A673 (cell line): ENCODE measurements at regions not wholly inside any gene's neighbourhood (a gene's known extent, or its start where the extent isn't known, plus 50 kb on each side); places are given as distances from the start of the nearest gene placed in this dataset.

Source experiments
- BruUV-seq: library from RNA; stranded (reverse); fragments of 400-500 nt; replicated peaks from 2 replicates; lab custom pipeline; 2021; lab: Mats Ljungman, UMichigan
- CTCF ChIA-PET: fragments of 300-600 bp; sonication (Branson Sonifier 250); formaldehyde crosslinking; loops from one replicate; lab custom pipeline; 2022; ENCODE audit warnings: antibody characterized with exemption; lab: Charles Lee
- POLR2A ChIA-PET: fragments of 300-600 bp; sonication (Branson Sonifier 250); formaldehyde crosslinking; loops from one replicate; lab custom pipeline; 2022; ENCODE audit warnings: antibody characterized with exemption; ENCODE audit not compliant: low non-redundant PET; lab: Charles Lee
- DNase-seq: peaks from one replicate; pipeline ENCODE4 v3.0.0-alpha.2; 2015; ENCODE audit warnings: low spot score
- H3K27ac ChIP-seq: fragments of 200-600 bp; sonication (generic); 2 replicates; pipeline ENCODE4 v1.5.1; 2016; ENCODE audit warnings: mixed run types, low read depth, mild to moderate bottlenecking, mixed read lengths, antibody characterized with exemption, low read length; ENCODE audit not compliant: poor library complexity, severe bottlenecking
- H3K27me3 ChIP-seq: fragments of 200-600 bp; sonication (generic); replicated peaks from 2 replicates; pipeline ENCODE4 v1.6.1; 2017; ENCODE audit warnings: mixed run types, low read depth, mild to moderate bottlenecking, mixed read lengths, antibody characterized with exemption, low read length; ENCODE audit not compliant: insufficient read depth, poor library complexity
- H3K36me3 ChIP-seq: fragments of 200-600 bp; sonication (generic); 2 replicates; pipeline ENCODE4 v1.6.1; 2016; ENCODE audit warnings: mixed run types, mild to moderate bottlenecking, mixed read lengths, antibody characterized with exemption, low read length; ENCODE audit not compliant: insufficient read depth, poor library complexity, severe bottlenecking
- H3K4me1 ChIP-seq: fragments of 200-600 bp; sonication (generic); 2 replicates; pipeline ENCODE4 v1.6.1; 2017; ENCODE audit warnings: mixed run types, mild to moderate bottlenecking, mixed read lengths, antibody characterized with exemption, low read length; ENCODE audit not compliant: insufficient read depth, poor library complexity, severe bottlenecking
- H3K4me3 ChIP-seq: fragments of 200-600 bp; sonication (generic); 2 replicates; pipeline ENCODE4 v1.5.1; 2016; ENCODE audit warnings: low read depth, mixed run types, mild to moderate bottlenecking, mixed read lengths, low read length; ENCODE audit not compliant: poor library complexity, severe bottlenecking
- H3K9me3 ChIP-seq: fragments of 200-600 bp; sonication (generic); 2 replicates; pipeline ENCODE4 v1.6.1; 2016; ENCODE audit warnings: mixed run types, low read depth, mild to moderate bottlenecking, mixed read lengths, antibody characterized with exemption, low read length; ENCODE audit not compliant: poor library complexity, severe bottlenecking
- EZH2 ChIP-seq: fragments of 200-600 bp; sonication (generic); IDR thresholded peaks from 2 replicates; pipeline ENCODE4 v1.6.1; 2017; ENCODE audit warnings: borderline replicate concordance, low read depth, mild to moderate bottlenecking, mixed read lengths, antibody characterized with exemption, low read length; ENCODE audit not compliant: poor library complexity, severe bottlenecking
- intact Hi-C: fragments of 100-400 bp; cut with micrococcal nuclease; formaldehyde crosslinking; loops from one replicate; pipeline ENCODE4 v1.10.0; 2022; ENCODE audit not compliant: unreplicated experiment
- TF ChIP-seq, protein P1 (sequence below): fragments of 300-800, 200-600 bp; sonication (generic); conservative IDR thresholded peaks from 2 replicates; pipeline ENCODE4 v1.5.1; 2017; ENCODE audit warnings: low read depth, mild to moderate bottlenecking, antibody characterized with exemption, low read length, moderate library complexity, mixed read lengths

DNA sequence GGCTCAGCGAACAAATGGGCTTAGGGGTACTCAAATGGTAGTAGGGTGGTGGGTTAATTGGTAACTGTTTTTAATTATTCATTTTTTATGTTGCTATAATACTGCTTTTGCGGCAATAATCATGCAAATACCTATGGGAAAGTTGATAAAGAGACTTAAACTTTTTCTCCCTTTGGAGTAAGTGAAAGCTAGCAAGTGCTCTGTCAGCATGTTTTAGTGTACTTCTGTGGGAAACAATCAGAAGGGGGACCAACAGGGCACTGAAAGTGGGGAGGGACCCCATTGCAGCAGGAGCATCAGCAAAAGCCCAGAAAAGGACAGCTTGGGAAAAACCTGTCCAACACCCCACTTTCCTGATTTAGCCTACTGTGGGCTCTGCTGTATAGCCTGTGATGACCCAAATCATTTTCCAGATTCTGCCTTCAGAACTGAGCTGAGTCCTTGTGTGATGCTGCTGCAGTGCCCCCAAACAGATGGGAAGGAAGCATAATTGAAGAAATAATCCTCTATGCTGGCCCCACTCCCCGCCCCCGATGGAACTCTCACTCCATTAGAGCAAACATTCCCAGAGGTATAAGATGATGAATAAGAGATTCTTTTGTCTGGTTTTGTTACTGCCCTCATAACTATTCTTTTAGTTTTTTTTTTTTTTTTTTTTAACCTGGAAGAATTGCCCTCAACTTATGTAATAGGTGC, 322.8 kb downstream of the CD83 start:
- CTCF ChIA-PET: no interaction called here
- Histone ChIP-seq H3K36me3 (no peaks in the 10 kb centered on the region), H3K4me1 (peaks cover 22% of the 10 kb centered on the region), H3K9me3 (no peaks in the 10 kb centered on the region), H3K4me3 (no peak overlapping the region), H3K27ac (no peak overlapping the region), H3K27me3 (no peaks in the 10 kb centered on the region)
- BruUV-seq: no TSS peak
- TF ChIP-seq, protein P1, sequence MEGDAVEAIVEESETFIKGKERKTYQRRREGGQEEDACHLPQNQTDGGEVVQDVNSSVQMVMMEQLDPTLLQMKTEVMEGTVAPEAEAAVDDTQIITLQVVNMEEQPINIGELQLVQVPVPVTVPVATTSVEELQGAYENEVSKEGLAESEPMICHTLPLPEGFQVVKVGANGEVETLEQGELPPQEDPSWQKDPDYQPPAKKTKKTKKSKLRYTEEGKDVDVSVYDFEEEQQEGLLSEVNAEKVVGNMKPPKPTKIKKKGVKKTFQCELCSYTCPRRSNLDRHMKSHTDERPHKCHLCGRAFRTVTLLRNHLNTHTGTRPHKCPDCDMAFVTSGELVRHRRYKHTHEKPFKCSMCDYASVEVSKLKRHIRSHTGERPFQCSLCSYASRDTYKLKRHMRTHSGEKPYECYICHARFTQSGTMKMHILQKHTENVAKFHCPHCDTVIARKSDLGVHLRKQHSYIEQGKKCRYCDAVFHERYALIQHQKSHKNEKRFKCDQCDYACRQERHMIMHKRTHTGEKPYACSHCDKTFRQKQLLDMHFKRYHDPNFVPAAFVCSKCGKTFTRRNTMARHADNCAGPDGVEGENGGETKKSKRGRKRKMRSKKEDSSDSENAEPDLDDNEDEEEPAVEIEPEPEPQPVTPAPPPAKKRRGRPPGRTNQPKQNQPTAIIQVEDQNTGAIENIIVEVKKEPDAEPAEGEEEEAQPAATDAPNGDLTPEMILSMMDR: no peak
- no peak for TF ChIP-seq EZH2
- DNase-seq: no peak
- POLR2A ChIA-PET: no interaction called here
- intact Hi-C loops: no loop called here

DNA sequence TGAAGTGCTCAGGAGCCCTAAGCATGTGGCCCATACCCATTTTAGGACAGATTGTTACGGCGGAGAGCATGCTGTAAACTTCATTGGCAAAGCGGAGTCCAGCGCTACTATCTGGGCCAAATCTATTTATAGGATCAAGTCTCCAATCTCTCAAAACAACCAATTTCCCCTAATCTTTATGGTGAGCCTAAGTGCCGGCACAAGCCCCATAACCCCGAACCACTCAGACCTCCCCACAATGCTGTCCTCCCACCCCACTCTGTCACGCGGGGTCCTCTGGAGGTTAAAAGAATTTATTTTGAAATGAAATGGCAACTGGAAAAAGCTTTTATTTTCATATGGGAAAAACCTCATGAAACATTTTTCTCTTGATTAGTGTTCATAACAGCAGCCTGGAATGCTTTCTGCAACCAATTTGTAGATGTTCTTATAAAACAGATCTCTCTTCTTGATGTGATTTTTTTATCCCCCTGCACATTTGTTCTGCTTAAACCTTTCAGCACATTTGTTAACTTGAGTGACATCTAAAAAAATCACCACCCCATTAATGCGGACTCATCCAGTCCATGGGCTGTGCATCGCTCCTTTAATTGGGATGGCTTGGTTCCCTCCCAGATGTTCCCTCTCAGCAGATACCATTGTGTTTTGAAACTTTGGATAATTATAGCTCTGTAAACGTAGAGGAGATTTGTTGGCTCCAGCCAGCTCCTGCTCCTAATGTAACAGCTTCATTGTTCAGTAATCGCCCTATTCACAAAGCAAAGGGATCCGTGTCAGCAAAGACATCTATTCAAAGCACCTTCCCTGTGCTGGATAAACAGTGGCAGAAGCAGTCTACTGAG, 323.6 kb downstream of the CD83 start:
- peak; percentile 36 for DNase-seq
- intact Hi-C loops: no loop called here
- H3K4me1 ChIP-seq: peaks cover 22% of the 10 kb centered on the region
- H3K4me3 ChIP-seq: no peak overlapping the region
- TF ChIP-seq EZH2: no peak
- TF ChIP-seq, protein P1: no peak
- no peaks in the 10 kb centered on the region for H3K9me3 ChIP-seq
- no peaks in the 10 kb centered on the region for H3K36me3 ChIP-seq
- no peak overlapping the region for H3K27ac ChIP-seq
- ChIA-PET POLR2A (no interaction called here), CTCF (no interaction called here)
- BruUV-seq: no TSS peak
- H3K27me3 ChIP-seq: no peaks in the 10 kb centered on the region

DNA sequence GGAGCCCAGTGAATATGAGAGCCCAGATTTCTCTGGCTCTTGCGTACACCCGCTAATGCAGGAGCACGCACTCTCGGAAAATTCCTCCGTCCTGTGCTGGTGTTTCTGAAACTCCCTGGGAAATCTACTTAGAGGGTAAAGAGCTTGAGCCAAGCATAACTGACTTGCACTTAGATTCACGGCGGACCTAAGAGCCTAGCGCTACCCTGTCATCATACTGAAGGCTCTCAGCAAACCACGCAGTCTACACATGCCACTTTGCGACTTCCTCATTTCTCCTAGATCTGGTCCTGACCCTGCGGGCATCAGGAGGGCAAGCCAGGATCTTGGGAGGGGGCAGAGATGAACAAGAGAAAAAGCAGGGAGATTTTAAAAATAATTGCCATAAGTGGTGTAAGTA, 324.7 kb downstream of the CD83 start:
- BruUV-seq: no TSS peak
- no peak for TF ChIP-seq EZH2
- TF ChIP-seq, protein P1: no peak
- no peak for DNase-seq
- POLR2A ChIA-PET: no interaction called here
- no peak overlapping the region for H3K27ac ChIP-seq
- H3K4me3 ChIP-seq: no peak overlapping the region
- CTCF ChIA-PET: no interaction called here
- H3K4me1 ChIP-seq: peaks cover 22% of the 10 kb centered on the region
- H3K36me3 ChIP-seq: no peaks in the 10 kb centered on the region
- intact Hi-C loops: no loop called here
- H3K27me3 ChIP-seq: no peaks in the 10 kb centered on the region
- H3K9me3 ChIP-seq: no peaks in the 10 kb centered on the region
